ENCODE measurements at regions not wholly inside any gene's neighbourhood (a gene's known extent, or its start where the extent isn't known, plus 50 kb on each side); places are given as distances from the start of the nearest gene placed in this dataset.
A peak's percentile ranks its signal among the peaks of the same experiment; 100 is the strongest.

DNA sequence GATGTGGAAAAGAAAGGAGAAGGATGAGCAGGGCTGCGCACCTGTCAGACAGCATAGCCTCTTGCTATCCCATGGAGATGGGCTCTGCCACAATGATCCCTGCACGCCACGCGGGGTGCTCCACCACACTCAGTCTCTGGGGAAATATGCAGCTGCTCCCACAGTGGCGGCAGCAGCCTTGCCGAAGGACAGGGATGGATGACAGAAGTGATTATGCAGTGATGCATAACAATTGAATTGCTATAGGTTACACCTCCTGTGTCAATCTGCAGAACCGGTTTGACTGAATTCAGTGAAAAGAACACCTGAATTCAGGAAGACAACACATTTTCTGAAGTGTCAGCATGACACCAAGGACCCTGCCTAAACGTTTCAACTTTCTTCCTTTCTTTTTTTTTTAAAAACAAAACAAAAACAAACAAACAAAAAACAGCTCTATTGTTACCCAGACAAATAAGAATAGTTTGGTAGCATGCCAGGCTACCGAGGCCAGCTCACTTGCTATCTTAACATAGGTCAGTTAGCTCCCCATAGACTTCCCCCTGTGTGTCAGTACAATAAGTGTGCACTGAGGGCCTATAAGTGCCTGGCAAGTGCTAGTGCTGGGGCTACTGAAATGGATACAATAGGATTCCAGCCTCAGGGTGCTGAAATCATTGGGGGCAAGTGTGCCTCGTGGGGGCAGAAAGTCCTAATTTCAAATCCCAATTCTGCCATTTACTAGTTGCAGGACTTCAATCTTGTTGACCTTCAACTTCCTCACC lies 127.6 kb upstream of the LMO4 start:
- Histone ChIP-seq H3K4me1 (replicated peaks in 1 of 4; ENCODE audit: control insufficient read depth in 3 of 4, insufficient read depth in 4 of 4, low read length in 3 of 4) (peaks cover 12 to 18% (median 13%) of the 10 kb centered on the region in 4 experiments), H3K27ac (ENCODE audit: low read depth, low read length) (no peak overlapping the region), H3K14ac (ENCODE audit: insufficient read length) (no peak overlapping the region), H2BK12ac (ENCODE audit: low read depth, low read length) (peak overlapping the region; percentile 81; the same call in 1 of the 2 replicates), H3K18ac (ENCODE audit: extremely low read depth, low read length) (no peak overlapping the region), H2AK5ac (ENCODE audit: low read depth, low read length) (peak overlapping the region; percentile 68; the same call in 1 of the 2 replicates), H3K9ac (replicated peaks in 1 of 4; ENCODE audit: extremely low read depth in 1 of 4, low read depth in 3 of 4, low read length in 3 of 4) (no peak overlapping the region), H2BK5ac (ENCODE audit: low read depth, low read length) (no peak overlapping the region), H3K27me3 (replicated peaks in 1 of 4; ENCODE audit: control insufficient read depth in 3 of 4, extremely low read depth in 1 of 4, insufficient read depth in 3 of 4, low read length in 3 of 4) (no peaks in the 10 kb centered on the region), H3K4me3 (ENCODE audit: extremely low read depth in 1 of 4, insufficient read depth in 2 of 4, low read depth in 3 of 4, low read length in 4 of 4) (peak overlapping the region in 1 of 4 experiments; percentile 10; a peak in 2 of 8 replicates), H3K56ac (replicated peaks; ENCODE audit: insufficient read length, low read depth, low read length) (no peak overlapping the region), H3K4me2 (ENCODE audit: insufficient read depth in 1 of 2, low read depth in 2 of 2, low read length in 2 of 2) (peak overlapping the region; percentile 48 to 57; a peak in 3 of 4 replicates), H3K23ac (ENCODE audit: insufficient read length) (no peak overlapping the region), H4K8ac (ENCODE audit: extremely low read depth, insufficient read depth, low read length) (no peak overlapping the region), H2BK15ac (ENCODE audit: low read length) (no peak overlapping the region), H2BK20ac (ENCODE audit: low read length) (peak overlapping the region; percentile 87; the same call in 1 of the 2 replicates), H2BK120ac (replicated peaks; ENCODE audit: low read depth, low read length) (peak overlapping the region; percentile 77), H4K91ac (replicated peaks; ENCODE audit: insufficient read length, low read length) (no peak overlapping the region), H3K79me1 (ENCODE audit: low read depth, low read length) (no peaks in the 10 kb centered on the region), H3K79me2 (ENCODE audit: control insufficient read depth in 1 of 2, insufficient read depth in 2 of 2, low read length in 2 of 2) (no peaks in the 10 kb centered on the region), H3K36me3 (ENCODE audit: control insufficient read depth in 2 of 4, insufficient read depth in 4 of 4, low read length in 3 of 4) (no peaks in the 10 kb centered on the region), H3K4ac (replicated peaks; ENCODE audit: insufficient read length, low read depth, low read length) (no peak overlapping the region), H3K23me2 (ENCODE audit: low read depth, low read length) (no peaks in the 10 kb centered on the region), H4K5ac (ENCODE audit: insufficient read length, low read depth, low read length) (no peak overlapping the region), H3K9me3 (ENCODE audit: insufficient read depth in 2 of 2, low read depth in 1 of 2, low read length in 1 of 2) (no peaks in the 10 kb centered on the region), H4K20me1 (replicated peaks in 1 of 2; ENCODE audit: control insufficient read depth in 1 of 2, insufficient read depth in 2 of 2, low read length in 2 of 2) (no peaks in the 10 kb centered on the region), H2AFZ (ENCODE audit: low read length) (no peak overlapping the region)
- 0 out of 2 replicates have a peak, but pooled peaks have one; percentile 18 for TF ChIP-seq MAFK (IDR thresholded peaks at IDR 0.05; ENCODE audit: low read depth, low read length)
- peak; percentile 58; the same call in 1 of the 2 replicates for TF ChIP-seq POU5F1 (IDR thresholded peaks at IDR 0.05; ENCODE audit: low read depth, low read length)
- TF ChIP-seq BCL11A (IDR thresholded peaks at IDR 0.05; ENCODE audit: low read depth in 2 of 2, low read length in 2 of 2): peak in 1 of 2 experiments; percentile 35
- peak; percentile 80; the same call in 1 of the 2 replicates for TF ChIP-seq TCF12 (IDR thresholded peaks at IDR 0.05; ENCODE audit: low read depth, low read length)
- peak; percentile 54 for TF ChIP-seq ASH2L (IDR thresholded peaks at IDR 0.05; ENCODE audit: low read length)
- TF ChIP-seq CREB1 (IDR thresholded peaks at IDR 0.05): 0 out of 2 replicates have a peak, but pooled peaks have one; percentile 15
- 0 out of 4 replicates have a peak, but pooled peaks have one; percentile 50 to 54 for TF ChIP-seq SIN3A (conservative IDR thresholded peaks at IDR 0.05 in 1 of 2, IDR thresholded peaks at IDR 0.05 in 1 of 2; ENCODE audit: low read depth in 1 of 2, low read length in 2 of 2)
- TF ChIP-seq SP1 (IDR thresholded peaks at IDR 0.05; ENCODE audit: low read depth, low read length): peak; percentile 83
- TF ChIP-seq KDM1A (IDR thresholded peaks at IDR 0.05; ENCODE audit: borderline replicate concordance, low read length): no peak
- no peak for TF ChIP-seq EGR1 (IDR thresholded peaks at IDR 0.05; ENCODE audit: borderline replicate concordance, low read depth, low read length)
- no peak; the same call in 1 of the 2 replicates for TF ChIP-seq TEAD4 (IDR thresholded peaks at IDR 0.05; ENCODE audit: low read depth, low read length)
- WGBS, 2 experiments (ENCODE audit: extremely low coverage in 1 of 2, insufficient coverage in 1 of 2, insufficient read length in 1 of 2, insufficient replicate concordance in 2 of 2, low coverage in 1 of 2, low lambda C conversion rate in 2 of 2, missing lambda C conversion rate in 1 of 2): 52 to 100% methylated on average over 1 to 10 of the region's 10 CpGs
- ChIA-PET CTCF (ENCODE audit: partially characterized antibody) (interaction anchor here (1.1 to 1.9 kb wide), 3 partner anchors 34 to 125 kb away, joined by 4 to 7 read pairs (median 4); no protein-coding TSS in a partner anchor), POLR2A (ENCODE audit: partially characterized antibody) (interaction anchor here (0.9 to 1.5 kb wide), 2 partner anchors 11 to 64 kb away, joined by 3 read pairs; no protein-coding TSS in a partner anchor)
- no peak for DNase-seq (ENCODE audit: low read depth in 1 of 2, low spot score in 2 of 2)
- peak; percentile 36 for FAIRE-seq
